Frontal cortex (tissue), 3 donors: ENCODE measurements at regions not wholly inside any gene's neighbourhood (a gene's known extent, or its start where the extent isn't known, plus 50 kb on each side); places are given as distances from the start of the nearest gene placed in this dataset.

Experiments used
- DNase-seq, 2 donors: peaks; one replicate each; pipeline ENCODE4 v3.0.0; 2012; ENCODE audit warnings: low spot score in 2 of 2
- FAIRE-seq: peaks from 2 replicates; lab custom pipeline; 2012; peaks lifted over from hg19 to GRCh38; lab: Jason Lieb, UNC
- donor health status: control.
- donor health status: control.
- donor health status: control.

- no peak for FAIRE-seq
- no peak for DNase-seq
These were observed 272.9 kb downstream of the UTP18 start for GRCh38 chr17:51533219-51533618.

- no peak for DNase-seq
- no peak for FAIRE-seq
These were observed 273.5 kb downstream of the UTP18 start for GRCh38 chr17:51533821-51534220.

- no peak for FAIRE-seq
These were observed 276.3 kb downstream of the UTP18 start for GRCh38 chr17:51536627-51537026.

GRCh38 chr17:51537996-51538550 is 277.7 kb downstream of the UTP18 start:
- DNase-seq = no peak
- FAIRE-seq = no peak

More at GRCh38 chr17:51536627-51537026, 276.3 kb downstream of the UTP18 start:
- no peak for DNase-seq

- DNase-seq (peak in 1 of 2 donors; percentile 26), FAIRE-seq (no peak)
These were observed 279.8 kb downstream of the UTP18 start for GRCh38 chr17:51540151-51540550.

- DNase-seq (no peak), FAIRE-seq (no peak)
These were observed 280.9 kb downstream of the UTP18 start for GRCh38 chr17:51541215-51541614.

- no peak for FAIRE-seq
- DNase-seq = no peak
These were observed 285.8 kb downstream of the UTP18 start for GRCh38 chr17:51546114-51546513.

- FAIRE-seq (no peak), DNase-seq (no peak)
These were observed 287.8 kb downstream of the UTP18 start for GRCh38 chr17:51548125-51548524.

GRCh38 chr17:51555153-51555552 is 294.8 kb downstream of the UTP18 start:
- no peak for DNase-seq
- FAIRE-seq = no peak

- FAIRE-seq (no peak), DNase-seq (no peak)
These were observed 299.4 kb downstream of the UTP18 start for GRCh38 chr17:51559778-51560177.

- FAIRE-seq (no peak), DNase-seq (no peak)
These were observed 300.1 kb downstream of the UTP18 start for GRCh38 chr17:51560398-51560797.

GRCh38 chr17:51563961-51564360 is 303.6 kb downstream of the UTP18 start:
- DNase-seq (no peak), FAIRE-seq (no peak)

GRCh38 chr17:51572115-51572514 is 311.8 kb downstream of the UTP18 start:
- FAIRE-seq (no peak), DNase-seq (no peak)
